VCaP (cell line): ENCODE measurements at regions not wholly inside any gene's neighbourhood (a gene's known extent, or its start where the extent isn't known, plus 50 kb on each side); places are given as distances from the start of the nearest gene placed in this dataset.

Experiments
- H3K27ac ChIP-seq: fragments of 450-650 bp; 2 replicates; pipeline ENCODE4 v1.5.1; 2017
- CTCF ChIP-seq: fragments of 450-650 bp; conservative IDR thresholded peaks from 2 replicates; pipeline ENCODE4 v1.5.1; 2017; ENCODE audit warnings: mild to moderate bottlenecking, moderate library complexity

GRCh38 chr3:144665567-144666053 lies 694.0 kb downstream of the DIPK2A start:
- no peak overlapping the region for H3K27ac ChIP-seq
- no peak for TF ChIP-seq CTCF

- TF ChIP-seq CTCF, result no peak
- no peak overlapping the region for H3K27ac ChIP-seq
These were observed 698.9 kb downstream of the DIPK2A start for GRCh38 chr3:144670571-144670970.

GRCh38 chr3:144677103-144677502 lies 705.5 kb downstream of the DIPK2A start:
- TF ChIP-seq CTCF, result no peak
- H3K27ac ChIP-seq, result no peak overlapping the region

GRCh38 chr3:144683065-144683464 lies 711.4 kb downstream of the DIPK2A start:
- no peak for TF ChIP-seq CTCF
- H3K27ac ChIP-seq, result no peak overlapping the region

GRCh38 chr3:144687862-144688261 lies 716.2 kb downstream of the DIPK2A start:
- peak; percentile 69 for TF ChIP-seq CTCF
- H3K27ac ChIP-seq, result no peak overlapping the region

GRCh38 chr3:144692488-144692887 lies 720.9 kb downstream of the DIPK2A start:
- H3K27ac ChIP-seq, result no peak overlapping the region
- TF ChIP-seq CTCF, result no peak

GRCh38 chr3:144708437-144708836 lies 736.8 kb downstream of the DIPK2A start:
- TF ChIP-seq CTCF, result no peak
- no peak overlapping the region for H3K27ac ChIP-seq
